H9 (cell line): ENCODE measurements at regions not wholly inside any gene's neighbourhood (a gene's known extent, or its start where the extent isn't known, plus 50 kb on each side); places are given as distances from the start of the nearest gene placed in this dataset.

Experiments used
- DNase-seq: peaks from one replicate; pipeline ENCODE4 v3.0.0-alpha.2; 2017
- H2AFZ ChIP-seq: one replicate; pipeline ENCODE4 v1.6.1; 2013; ENCODE audit warnings: mild to moderate bottlenecking, low read length, control low read depth, moderate library complexity
- H2AK5ac ChIP-seq: 2 replicates; pipeline ENCODE4 v1.6.1; 2013; ENCODE audit warnings: low read length, control low read depth, mixed read lengths; ENCODE audit not compliant: insufficient read length
- H2BK120ac ChIP-seq: one replicate; pipeline ENCODE4 v1.6.1; 2013; ENCODE audit warnings: low read depth, mild to moderate bottlenecking, low read length, control low read depth, inconsistent platforms; ENCODE audit not compliant: poor library complexity, severe bottlenecking
- H2BK12ac ChIP-seq: 2 replicates; pipeline ENCODE4 v1.6.1; 2013; ENCODE audit warnings: low read length, control low read depth, mixed read lengths, low read depth; ENCODE audit not compliant: insufficient read length
- H2BK15ac ChIP-seq: 2 replicates; pipeline ENCODE4 v1.6.1; 2013; ENCODE audit warnings: low read depth, low read length, control low read depth
- H2BK20ac ChIP-seq: one replicate; pipeline ENCODE4 v1.6.1; 2013; ENCODE audit warnings: low read depth, mild to moderate bottlenecking, low read length, control low read depth, inconsistent platforms; ENCODE audit not compliant: poor library complexity, severe bottlenecking
- H2BK5ac ChIP-seq: 2 replicates; pipeline ENCODE4 v1.6.1; 2013; ENCODE audit warnings: low read length, control low read depth, mixed read lengths; ENCODE audit not compliant: insufficient read length
- H3K14ac ChIP-seq: 2 replicates; pipeline ENCODE4 v1.6.1; 2013; ENCODE audit warnings: low read length, control low read depth; ENCODE audit not compliant: insufficient read depth
- H3K18ac ChIP-seq: 2 replicates; pipeline ENCODE4 v1.6.1; 2013; ENCODE audit warnings: low read depth, mild to moderate bottlenecking, mixed read lengths, low read length, control low read depth; ENCODE audit not compliant: insufficient read length
- H3K23ac ChIP-seq: 2 replicates; pipeline ENCODE4 v1.6.1; 2013; ENCODE audit warnings: low read length, control low read depth, mixed read lengths, low read depth; ENCODE audit not compliant: insufficient read length
- H3K23me2 ChIP-seq: 2 replicates; pipeline ENCODE4 v1.6.1; 2013; ENCODE audit warnings: low read depth, mild to moderate bottlenecking, mixed read lengths, low read length, control low read depth; ENCODE audit not compliant: insufficient read length, poor library complexity, severe bottlenecking
- H3K27ac ChIP-seq: 2 replicates; pipeline ENCODE4 v1.5.1; 2013; ENCODE audit warnings: low read length, control low read depth, mixed read lengths, low read depth; ENCODE audit not compliant: insufficient read length
- H3K27me3 ChIP-seq: 2 replicates; pipeline ENCODE4 v1.6.1; 2013; ENCODE audit warnings: low read length, control low read depth, inconsistent platforms; ENCODE audit not compliant: insufficient read depth
- H3K4ac ChIP-seq: 2 replicates; pipeline ENCODE4 v1.6.1; 2013; ENCODE audit warnings: low read depth, mild to moderate bottlenecking, control low read depth, inconsistent platforms, low read length, moderate library complexity
- H3K4me1 ChIP-seq: 2 replicates; pipeline ENCODE4 v1.6.1; 2013; ENCODE audit warnings: low read length, control low read depth, inconsistent platforms; ENCODE audit not compliant: insufficient read depth
- H3K4me2 ChIP-seq: 2 replicates; pipeline ENCODE4 v1.6.1; 2013; ENCODE audit warnings: low read length, control low read depth, mixed read lengths; ENCODE audit not compliant: insufficient read length, insufficient read depth
- H3K56ac ChIP-seq: 2 replicates; pipeline ENCODE4 v1.6.1; 2013; ENCODE audit warnings: low read depth, mild to moderate bottlenecking, mixed read lengths, low read length, control low read depth; ENCODE audit not compliant: insufficient read length
- H3K79me1 ChIP-seq: 2 replicates; pipeline ENCODE4 v1.6.1; 2013; ENCODE audit warnings: low read depth, mild to moderate bottlenecking, moderate library complexity, low read length, control low read depth, inconsistent platforms; ENCODE audit not compliant: insufficient read depth, poor library complexity, severe bottlenecking
- H3K79me2 ChIP-seq: 2 replicates; pipeline ENCODE4 v1.6.1; 2013; ENCODE audit warnings: low read length, control low read depth, inconsistent platforms; ENCODE audit not compliant: insufficient read depth
- H3K9ac ChIP-seq: 2 replicates; pipeline ENCODE4 v1.6.1; 2013; ENCODE audit warnings: low read length, control low read depth, mixed read lengths; ENCODE audit not compliant: insufficient read length; ENCODE audit errors: extremely low read depth
- H3K9me3 ChIP-seq: one replicate; pipeline ENCODE4 v1.6.1; 2013; ENCODE audit warnings: low read depth, low read length, inconsistent platforms; ENCODE audit not compliant: control insufficient read depth
- H3T11ph ChIP-seq: one replicate; pipeline ENCODE4 v1.6.1; 2013; ENCODE audit warnings: mild to moderate bottlenecking, low read length, control low read depth, inconsistent platforms
- H4K20me1 ChIP-seq: one replicate; pipeline ENCODE4 v1.6.1; 2013; ENCODE audit not compliant: control insufficient read depth, insufficient read length, insufficient read depth
- H4K5ac ChIP-seq: 2 replicates; pipeline ENCODE4 v1.6.1; 2013; ENCODE audit warnings: low read depth, mild to moderate bottlenecking, mixed read lengths, low read length, control low read depth; ENCODE audit not compliant: insufficient read length
- H4K8ac ChIP-seq: replicated peaks from 2 replicates; pipeline ENCODE4 v1.6.1; 2013; ENCODE audit warnings: low read length, control low read depth, mixed read lengths, low read depth; ENCODE audit not compliant: insufficient read length
- H4K91ac ChIP-seq: 2 replicates; pipeline ENCODE4 v1.6.1; 2013; ENCODE audit warnings: low read depth, mild to moderate bottlenecking, moderate library complexity, mixed read lengths, low read length, control low read depth; ENCODE audit not compliant: insufficient read length
- H3K27ac Mint-ChIP-seq, 3 experiments: 2 replicates in 2 of 3; 3 replicates in 1 of 3; pipeline ENCODE4 v1.8.0; 2020 to 2021; ENCODE audit warnings: mixed read lengths in 3 of 3, mild to moderate bottlenecking in 1 of 3, moderate library complexity in 1 of 3
- H3K27me3 Mint-ChIP-seq: 2 replicates; pipeline ENCODE4 v1.8.0; 2021; ENCODE audit warnings: low read depth, mild to moderate bottlenecking, moderate library complexity, mixed read lengths
- H3K36me3 Mint-ChIP-seq, 3 experiments: 2 replicates in 2 of 3; 3 replicates in 1 of 3; pipeline ENCODE4 v1.8.0; 2020 to 2021; ENCODE audit warnings: low read depth in 3 of 3, mixed read lengths in 3 of 3; ENCODE audit not compliant: insufficient read depth in 1 of 3
- H3K4me1 Mint-ChIP-seq, 2 experiments: 2 replicates each; pipeline ENCODE4 v1.8.0; 2020; ENCODE audit warnings: mixed read lengths in 2 of 2
- H3K4me3 Mint-ChIP-seq, 2 experiments: 2 replicates in 1 of 2; 3 replicates in 1 of 2; pipeline ENCODE4 v1.8.0; 2020 to 2021; ENCODE audit warnings: mild to moderate bottlenecking in 2 of 2, mixed read lengths in 2 of 2, moderate library complexity in 1 of 2
- H3K9me3 Mint-ChIP-seq, 2 experiments: 2 replicates in 1 of 2; 3 replicates in 1 of 2; pipeline ENCODE4 v1.8.0; 2020; ENCODE audit warnings: mild to moderate bottlenecking in 2 of 2, mixed read lengths in 2 of 2, moderate library complexity in 1 of 2
- WGBS: extraction: QIAGEN DNeasy Blood & Tissue Kit; methylation state at CpG from one replicate; pipeline ENCODE4 v1.1.7; 2013; ENCODE audit warnings: missing lambda C conversion rate, low lambda C conversion rate, mixed read lengths; ENCODE audit not compliant: insufficient read length; ENCODE audit errors: extremely low coverage; 5-methylcytosine and 5-hydroxymethylcytosine counted together
- TF ChIP-seq, protein P1 (sequence below): fragments of 200-600 bp; sonication (generic); conservative IDR thresholded peaks from 3 replicates; pipeline ENCODE4 v1.8.0; 2021; ENCODE audit warnings: antibody characterized with exemption, mild to moderate bottlenecking

DNA sequence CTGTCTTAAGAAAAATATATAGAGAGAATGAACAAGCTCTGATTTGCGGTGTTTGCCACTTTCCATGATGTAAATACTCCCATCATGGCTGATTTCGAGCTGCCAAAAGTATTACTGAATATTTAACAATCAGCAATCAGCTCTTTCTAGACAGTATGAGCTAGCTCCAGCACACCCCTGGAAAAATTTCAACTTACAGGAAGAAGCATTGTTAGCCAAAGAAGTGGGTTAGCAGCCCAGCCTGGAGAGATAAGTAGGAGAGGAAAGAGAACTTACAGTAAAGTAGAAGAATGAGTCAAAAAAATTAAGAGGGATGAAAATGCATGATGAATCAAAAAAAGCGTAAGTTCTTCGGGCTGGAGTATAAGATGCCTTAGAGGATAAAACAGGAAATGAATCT lies 60.6 kb upstream of the ANK3 start:
- no peak overlapping the region for H3K4me3 Mint-ChIP-seq
- Histone ChIP-seq H3K27me3 (no peaks in the 10 kb centered on the region), H3K4me2 (no peak overlapping the region), H2BK12ac (no peak overlapping the region), H3K23me2 (no peaks in the 10 kb centered on the region), H3K14ac (no peak overlapping the region), H4K20me1 (no peaks in the 10 kb centered on the region), H3T11ph (no peak overlapping the region), H2AFZ (no peak overlapping the region), H3K23ac (no peak overlapping the region), H4K8ac (no peak overlapping the region), H2BK20ac (no peak overlapping the region), H3K18ac (no peak overlapping the region), H3K4ac (no peak overlapping the region), H4K5ac (no peak overlapping the region), H4K91ac (no peak overlapping the region), H3K79me2 (no peaks in the 10 kb centered on the region), H3K27ac (no peak overlapping the region), H3K79me1 (no peaks in the 10 kb centered on the region), H2BK5ac (no peak overlapping the region), H2BK15ac (no peak overlapping the region), H2BK120ac (no peak overlapping the region), H3K56ac (no peak overlapping the region), H3K9ac (no peak overlapping the region), H3K4me1 (no peaks in the 10 kb centered on the region; the same call in 1 of the 2 replicates), H3K9me3 (no peaks in the 10 kb centered on the region), H2AK5ac (no peak overlapping the region)
- no peak for DNase-seq
- no peaks in the 10 kb centered on the region; the same call in 1 of the 2 replicates for H3K27me3 Mint-ChIP-seq
- H3K27ac Mint-ChIP-seq = no peak overlapping the region
- no peaks in the 10 kb centered on the region for H3K9me3 Mint-ChIP-seq
- peaks cover 14 to 29% of the 10 kb centered on the region in 2 experiments for H3K4me1 Mint-ChIP-seq
- TF ChIP-seq, protein P1, sequence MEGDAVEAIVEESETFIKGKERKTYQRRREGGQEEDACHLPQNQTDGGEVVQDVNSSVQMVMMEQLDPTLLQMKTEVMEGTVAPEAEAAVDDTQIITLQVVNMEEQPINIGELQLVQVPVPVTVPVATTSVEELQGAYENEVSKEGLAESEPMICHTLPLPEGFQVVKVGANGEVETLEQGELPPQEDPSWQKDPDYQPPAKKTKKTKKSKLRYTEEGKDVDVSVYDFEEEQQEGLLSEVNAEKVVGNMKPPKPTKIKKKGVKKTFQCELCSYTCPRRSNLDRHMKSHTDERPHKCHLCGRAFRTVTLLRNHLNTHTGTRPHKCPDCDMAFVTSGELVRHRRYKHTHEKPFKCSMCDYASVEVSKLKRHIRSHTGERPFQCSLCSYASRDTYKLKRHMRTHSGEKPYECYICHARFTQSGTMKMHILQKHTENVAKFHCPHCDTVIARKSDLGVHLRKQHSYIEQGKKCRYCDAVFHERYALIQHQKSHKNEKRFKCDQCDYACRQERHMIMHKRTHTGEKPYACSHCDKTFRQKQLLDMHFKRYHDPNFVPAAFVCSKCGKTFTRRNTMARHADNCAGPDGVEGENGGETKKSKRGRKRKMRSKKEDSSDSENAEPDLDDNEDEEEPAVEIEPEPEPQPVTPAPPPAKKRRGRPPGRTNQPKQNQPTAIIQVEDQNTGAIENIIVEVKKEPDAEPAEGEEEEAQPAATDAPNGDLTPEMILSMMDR = no peak
- no CpG with 5 or more reads among the region's 4 CpGs for WGBS
- H3K36me3 Mint-ChIP-seq = no peaks in the 10 kb centered on the region
